A673 (cell line): ENCODE measurements at regions not wholly inside any gene's neighbourhood (a gene's known extent, or its start where the extent isn't known, plus 50 kb on each side); places are given as distances from the start of the nearest gene placed in this dataset.

Source experiments
- BruUV-seq: library from RNA; stranded (reverse); fragments of 400-500 nt; replicated peaks from 2 replicates; lab custom pipeline; 2021; lab: Mats Ljungman, UMichigan
- CTCF ChIA-PET: fragments of 300-600 bp; sonication (Branson Sonifier 250); formaldehyde crosslinking; loops from one replicate; lab custom pipeline; 2022; ENCODE audit warnings: antibody characterized with exemption; lab: Charles Lee
- POLR2A ChIA-PET: fragments of 300-600 bp; sonication (Branson Sonifier 250); formaldehyde crosslinking; loops from one replicate; lab custom pipeline; 2022; ENCODE audit warnings: antibody characterized with exemption; ENCODE audit not compliant: low non-redundant PET; lab: Charles Lee
- DNase-seq: peaks from one replicate; pipeline ENCODE4 v3.0.0-alpha.2; 2015; ENCODE audit warnings: low spot score
- H3K27ac ChIP-seq: fragments of 200-600 bp; sonication (generic); 2 replicates; pipeline ENCODE4 v1.5.1; 2016; ENCODE audit warnings: mixed run types, low read depth, mild to moderate bottlenecking, mixed read lengths, antibody characterized with exemption, low read length; ENCODE audit not compliant: poor library complexity, severe bottlenecking
- H3K27me3 ChIP-seq: fragments of 200-600 bp; sonication (generic); replicated peaks from 2 replicates; pipeline ENCODE4 v1.6.1; 2017; ENCODE audit warnings: mixed run types, low read depth, mild to moderate bottlenecking, mixed read lengths, antibody characterized with exemption, low read length; ENCODE audit not compliant: insufficient read depth, poor library complexity
- H3K36me3 ChIP-seq: fragments of 200-600 bp; sonication (generic); 2 replicates; pipeline ENCODE4 v1.6.1; 2016; ENCODE audit warnings: mixed run types, mild to moderate bottlenecking, mixed read lengths, antibody characterized with exemption, low read length; ENCODE audit not compliant: insufficient read depth, poor library complexity, severe bottlenecking
- H3K4me1 ChIP-seq: fragments of 200-600 bp; sonication (generic); 2 replicates; pipeline ENCODE4 v1.6.1; 2017; ENCODE audit warnings: mixed run types, mild to moderate bottlenecking, mixed read lengths, antibody characterized with exemption, low read length; ENCODE audit not compliant: insufficient read depth, poor library complexity, severe bottlenecking
- H3K4me3 ChIP-seq: fragments of 200-600 bp; sonication (generic); 2 replicates; pipeline ENCODE4 v1.5.1; 2016; ENCODE audit warnings: low read depth, mixed run types, mild to moderate bottlenecking, mixed read lengths, low read length; ENCODE audit not compliant: poor library complexity, severe bottlenecking
- H3K9me3 ChIP-seq: fragments of 200-600 bp; sonication (generic); 2 replicates; pipeline ENCODE4 v1.6.1; 2016; ENCODE audit warnings: mixed run types, low read depth, mild to moderate bottlenecking, mixed read lengths, antibody characterized with exemption, low read length; ENCODE audit not compliant: poor library complexity, severe bottlenecking
- EZH2 ChIP-seq: fragments of 200-600 bp; sonication (generic); IDR thresholded peaks from 2 replicates; pipeline ENCODE4 v1.6.1; 2017; ENCODE audit warnings: borderline replicate concordance, low read depth, mild to moderate bottlenecking, mixed read lengths, antibody characterized with exemption, low read length; ENCODE audit not compliant: poor library complexity, severe bottlenecking
- intact Hi-C: fragments of 100-400 bp; cut with micrococcal nuclease; formaldehyde crosslinking; loops from one replicate; pipeline ENCODE4 v1.10.0; 2022; ENCODE audit not compliant: unreplicated experiment
- TF ChIP-seq, protein P1 (sequence below): fragments of 300-800, 200-600 bp; sonication (generic); conservative IDR thresholded peaks from 2 replicates; pipeline ENCODE4 v1.5.1; 2017; ENCODE audit warnings: low read depth, mild to moderate bottlenecking, antibody characterized with exemption, low read length, moderate library complexity, mixed read lengths

- Histone ChIP-seq H3K27ac (no peak overlapping the region), H3K9me3 (no peaks in the 10 kb centered on the region), H3K4me1 (no peaks in the 10 kb centered on the region), H3K36me3 (no peaks in the 10 kb centered on the region), H3K27me3 (no peaks in the 10 kb centered on the region), H3K4me3 (no peak overlapping the region)
- POLR2A ChIA-PET: no interaction called here
- TF ChIP-seq, protein P1, sequence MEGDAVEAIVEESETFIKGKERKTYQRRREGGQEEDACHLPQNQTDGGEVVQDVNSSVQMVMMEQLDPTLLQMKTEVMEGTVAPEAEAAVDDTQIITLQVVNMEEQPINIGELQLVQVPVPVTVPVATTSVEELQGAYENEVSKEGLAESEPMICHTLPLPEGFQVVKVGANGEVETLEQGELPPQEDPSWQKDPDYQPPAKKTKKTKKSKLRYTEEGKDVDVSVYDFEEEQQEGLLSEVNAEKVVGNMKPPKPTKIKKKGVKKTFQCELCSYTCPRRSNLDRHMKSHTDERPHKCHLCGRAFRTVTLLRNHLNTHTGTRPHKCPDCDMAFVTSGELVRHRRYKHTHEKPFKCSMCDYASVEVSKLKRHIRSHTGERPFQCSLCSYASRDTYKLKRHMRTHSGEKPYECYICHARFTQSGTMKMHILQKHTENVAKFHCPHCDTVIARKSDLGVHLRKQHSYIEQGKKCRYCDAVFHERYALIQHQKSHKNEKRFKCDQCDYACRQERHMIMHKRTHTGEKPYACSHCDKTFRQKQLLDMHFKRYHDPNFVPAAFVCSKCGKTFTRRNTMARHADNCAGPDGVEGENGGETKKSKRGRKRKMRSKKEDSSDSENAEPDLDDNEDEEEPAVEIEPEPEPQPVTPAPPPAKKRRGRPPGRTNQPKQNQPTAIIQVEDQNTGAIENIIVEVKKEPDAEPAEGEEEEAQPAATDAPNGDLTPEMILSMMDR: no peak
- no peak for TF ChIP-seq EZH2
- intact Hi-C loops: no loop called here
- DNase-seq: peak; percentile 19
- CTCF ChIA-PET: no interaction called here
- no TSS peak for BruUV-seq
Observed at GRCh38 chr11:92653454-92653853, 316.0 kb upstream of the MTNR1B start.

- CTCF ChIA-PET: interaction anchor here (0.6 kb wide), 1 partner anchor 1264 kb away, joined by 3 read pairs; no protein-coding TSS in a partner anchor
- intact Hi-C loops: no loop called here
- TF ChIP-seq, protein P1: no peak
- no peak for TF ChIP-seq EZH2
Observed at GRCh38 chr11:92656783-92657182, 312.7 kb upstream of the MTNR1B start.

DNA sequence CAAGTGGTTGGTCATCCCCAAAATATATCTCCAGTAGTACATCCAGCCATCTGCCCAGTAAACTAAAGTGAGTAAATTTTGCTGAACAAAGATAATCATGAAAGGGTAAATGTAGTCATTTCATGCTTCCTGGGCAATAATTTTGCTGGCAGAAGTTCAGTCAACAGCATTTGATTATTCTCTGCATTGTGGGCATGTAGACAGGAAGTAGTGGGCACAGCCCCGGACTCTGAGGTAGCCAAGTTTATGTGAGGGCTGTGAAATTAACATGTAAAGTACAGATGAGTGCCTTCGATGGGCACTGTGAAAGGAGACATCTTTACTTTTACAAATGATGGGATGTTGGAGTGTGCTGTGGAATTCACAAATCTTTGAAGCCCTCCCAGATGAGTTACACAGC is 312.2 kb upstream of the MTNR1B start:
- H3K9me3 ChIP-seq: no peaks in the 10 kb centered on the region
- intact Hi-C loops: no loop called here
- no peaks in the 10 kb centered on the region for H3K4me1 ChIP-seq
- peak; percentile 8 for DNase-seq
- H3K27me3 ChIP-seq: no peaks in the 10 kb centered on the region
- TF ChIP-seq, protein P1: no peak
- no peak for TF ChIP-seq EZH2
- no peak overlapping the region for H3K27ac ChIP-seq
- ChIA-PET CTCF (interaction anchor here (0.6 kb wide), 1 partner anchor 1264 kb away, joined by 3 read pairs; no protein-coding TSS in a partner anchor), POLR2A (no interaction called here)
- no peak overlapping the region for H3K4me3 ChIP-seq
- no peaks in the 10 kb centered on the region for H3K36me3 ChIP-seq
- BruUV-seq: no TSS peak

More at GRCh38 chr11:92656783-92657182, 312.7 kb upstream of the MTNR1B start:
- Histone ChIP-seq H3K9me3 (no peaks in the 10 kb centered on the region), H3K27me3 (no peaks in the 10 kb centered on the region), H3K4me3 (no peak overlapping the region), H3K4me1 (no peaks in the 10 kb centered on the region), H3K36me3 (no peaks in the 10 kb centered on the region), H3K27ac (no peak overlapping the region)
- BruUV-seq: no TSS peak
- DNase-seq: no peak
- POLR2A ChIA-PET: no interaction called here
